ENCODE measurements at regions not wholly inside any gene's neighbourhood (a gene's known extent, or its start where the extent isn't known, plus 50 kb on each side); places are given as distances from the start of the nearest gene placed in this dataset.

- in situ Hi-C loops (cut with MboI; ENCODE audit: low pct_unique_long_range_greater_than_20kb, low sequenced_read_pairs, unreplicated experiment): no loop called here
- TF ChIP-seq CTCF (IDR thresholded peaks at IDR 0.05; ENCODE audit: extremely low read depth, insufficient read depth, missing control alignments): no peak
- no peak for DNase-seq (ENCODE audit: low spot score)
These were observed 404.5 kb downstream of the INSC start for GRCh38 chr11:15519124-15519791.

- in situ Hi-C loops (cut with MboI; ENCODE audit: low pct_unique_long_range_greater_than_20kb, low sequenced_read_pairs, unreplicated experiment): no loop called here
- DNase-seq (ENCODE audit: low spot score): no peak
- TF ChIP-seq CTCF (IDR thresholded peaks at IDR 0.05; ENCODE audit: extremely low read depth, insufficient read depth, missing control alignments): no peak
These were observed 405.2 kb downstream of the INSC start for GRCh38 chr11:15519911-15520310.

GRCh38 chr11:15523543-15523942 is 408.8 kb downstream of the INSC start:
- TF ChIP-seq CTCF (IDR thresholded peaks at IDR 0.05; ENCODE audit: extremely low read depth, insufficient read depth, missing control alignments): no peak
- DNase-seq (ENCODE audit: low spot score): no peak
- in situ Hi-C loops (cut with MboI; ENCODE audit: low pct_unique_long_range_greater_than_20kb, low sequenced_read_pairs, unreplicated experiment): no loop called here

- in situ Hi-C loops (cut with MboI; ENCODE audit: low pct_unique_long_range_greater_than_20kb, low sequenced_read_pairs, unreplicated experiment): no loop called here
- no peak for TF ChIP-seq CTCF (IDR thresholded peaks at IDR 0.05; ENCODE audit: extremely low read depth, insufficient read depth, missing control alignments)
- DNase-seq (ENCODE audit: low spot score): no peak
These were observed 410.9 kb downstream of the INSC start for GRCh38 chr11:15525582-15525981.

- in situ Hi-C loops (cut with MboI; ENCODE audit: low pct_unique_long_range_greater_than_20kb, low sequenced_read_pairs, unreplicated experiment): no loop called here
- DNase-seq (ENCODE audit: low spot score): no peak
- TF ChIP-seq CTCF (IDR thresholded peaks at IDR 0.05; ENCODE audit: extremely low read depth, insufficient read depth, missing control alignments): no peak
These were observed 411.3 kb downstream of the INSC start for GRCh38 chr11:15526032-15526431.

GRCh38 chr11:15526859-15527450 is 412.2 kb downstream of the INSC start:
- in situ Hi-C loops (cut with MboI; ENCODE audit: low pct_unique_long_range_greater_than_20kb, low sequenced_read_pairs, unreplicated experiment): no loop called here
- DNase-seq (ENCODE audit: low spot score): no peak
- TF ChIP-seq CTCF (IDR thresholded peaks at IDR 0.05; ENCODE audit: extremely low read depth, insufficient read depth, missing control alignments): no peak
